Fibroblast of lung (primary cell): ENCODE measurements at regions not wholly inside any gene's neighbourhood (a gene's known extent, or its start where the extent isn't known, plus 50 kb on each side); places are given as distances from the start of the nearest gene placed in this dataset.

Source experiments
- DNase-seq, 2 donors: peaks; one replicate each; pipeline versions ENCODE4 v3.0.0 to v3.0.0-alpha.2; 2010; ENCODE audit warnings: low read depth in 2 of 2
- H2AFZ ChIP-seq: 2 replicates; pipeline ENCODE4 v1.5.1; 2012; ENCODE audit warnings: low read length, control low read depth, inconsistent platforms
- H3K27ac ChIP-seq: 2 replicates; pipeline ENCODE4 v1.5.1; 2011; ENCODE audit warnings: low read length, control low read depth; ENCODE audit not compliant: insufficient read depth
- H3K27me3 ChIP-seq: 2 replicates; pipeline ENCODE4 v1.5.1; 2011; ENCODE audit warnings: mild to moderate bottlenecking, low read length; ENCODE audit not compliant: control insufficient read depth, insufficient read depth
- H3K36me3 ChIP-seq: 2 replicates; pipeline ENCODE4 v1.5.1; 2011; ENCODE audit warnings: low read length; ENCODE audit not compliant: control insufficient read depth, insufficient read depth
- H3K4me1 ChIP-seq: 2 replicates; pipeline ENCODE4 v1.5.1; 2011; ENCODE audit warnings: low read length; ENCODE audit not compliant: control insufficient read depth, insufficient read depth; ENCODE audit errors: extremely low read depth
- H3K4me2 ChIP-seq: 2 replicates; pipeline ENCODE4 v1.5.1; 2011; ENCODE audit warnings: low read length, control low read depth; ENCODE audit not compliant: insufficient read depth; ENCODE audit errors: extremely low read depth
- H3K4me3 ChIP-seq, 4 experiments: fragments of 200-600 bp in 1 of 4; sonication (generic) in 1 of 4; replicated peaks in 1 of 4; 2 replicates each; pipeline ENCODE4 v1.5.1; 2011 to 2016; ENCODE audit warnings: low read length in 4 of 4, low read depth in 3 of 4, mild to moderate bottlenecking in 3 of 4, control low read depth in 2 of 4, inconsistent platforms in 1 of 4, mixed read lengths in 1 of 4; ENCODE audit not compliant: insufficient read depth in 1 of 4; ENCODE audit errors: control extremely low read depth in 1 of 4
- H3K79me2 ChIP-seq: 2 replicates; pipeline ENCODE4 v1.5.1; 2012; ENCODE audit warnings: mild to moderate bottlenecking, low read length, inconsistent platforms; ENCODE audit not compliant: control insufficient read depth, insufficient read depth
- H3K9ac ChIP-seq: 2 replicates; pipeline ENCODE4 v1.5.1; 2011; ENCODE audit warnings: mild to moderate bottlenecking, low read length, control low read depth; ENCODE audit not compliant: insufficient read depth
- H3K9me3 ChIP-seq: 2 replicates; pipeline ENCODE4 v1.5.1; 2012; ENCODE audit warnings: low read depth, low read length; ENCODE audit not compliant: control insufficient read depth, insufficient read depth
- H4K20me1 ChIP-seq: 2 replicates; pipeline ENCODE4 v1.5.1; 2011; ENCODE audit warnings: low read length; ENCODE audit not compliant: control insufficient read depth, insufficient read depth; ENCODE audit errors: extremely low read depth
- CTCF ChIP-seq, 2 donors: IDR thresholded peaks in 1 of 2; conservative IDR thresholded peaks in 1 of 2; 1 replicate in 1 of 2; 2 replicates in 1 of 2; pipeline ENCODE4 v1.5.1; 2011 to 2012; ENCODE audit warnings: low read length in 2 of 2, control low read depth in 1 of 2, inconsistent platforms in 1 of 2, low read depth in 1 of 2, mild to moderate bottlenecking in 1 of 2
- EZH2 ChIP-seq: IDR thresholded peaks from 2 replicates; pipeline ENCODE4 v1.5.1; 2012; ENCODE audit warnings: low read length, control low read depth, mild to moderate bottlenecking; ENCODE audit errors: missing control alignments

- H3K27ac ChIP-seq: no peak overlapping the region
- H3K4me1 ChIP-seq: no peaks in the 10 kb centered on the region
- DNase-seq: no peak
- no peaks in the 10 kb centered on the region for H3K36me3 ChIP-seq
- TF ChIP-seq EZH2 (no peak), CTCF (conservative IDR thresholded peaks at IDR 0.05 in 1 of 2, IDR thresholded peaks at IDR 0.05 in 1 of 2; ENCODE audit: low read depth in 1 of 2, low read length in 2 of 2) (no peak)
- H3K27me3 ChIP-seq: no peaks in the 10 kb centered on the region
- no peaks in the 10 kb centered on the region for H4K20me1 ChIP-seq
- H3K4me3 ChIP-seq: no peak overlapping the region
- no peak overlapping the region for H3K9ac ChIP-seq
- H3K9me3 ChIP-seq: no peaks in the 10 kb centered on the region
- H2AFZ ChIP-seq: no peak overlapping the region
- no peak overlapping the region for H3K4me2 ChIP-seq
- no peaks in the 10 kb centered on the region for H3K79me2 ChIP-seq
Observed at GRCh38 chr4:55269470-55269869, 76.6 kb upstream of the SRD5A3 start.

GRCh38 chr4:55269995-55270394, 76.0 kb upstream of the SRD5A3 start:
- TF ChIP-seq CTCF (conservative IDR thresholded peaks at IDR 0.05 in 1 of 2, IDR thresholded peaks at IDR 0.05 in 1 of 2; ENCODE audit: low read depth in 1 of 2, low read length in 2 of 2) (no peak), EZH2 (no peak)
- no peak for DNase-seq
- Histone ChIP-seq H3K79me2 (no peaks in the 10 kb centered on the region), H3K36me3 (no peaks in the 10 kb centered on the region), H3K4me1 (no peaks in the 10 kb centered on the region), H3K27ac (no peak overlapping the region), H4K20me1 (no peaks in the 10 kb centered on the region), H3K27me3 (no peaks in the 10 kb centered on the region), H3K9me3 (no peaks in the 10 kb centered on the region), H3K4me2 (no peak overlapping the region), H3K9ac (no peak overlapping the region), H3K4me3 (no peak overlapping the region), H2AFZ (no peak overlapping the region)

GRCh38 chr4:55270481-55270880, 75.6 kb upstream of the SRD5A3 start:
- Histone ChIP-seq H3K27ac (no peak overlapping the region), H3K9me3 (no peaks in the 10 kb centered on the region), H3K79me2 (no peaks in the 10 kb centered on the region), H3K27me3 (no peaks in the 10 kb centered on the region), H3K36me3 (no peaks in the 10 kb centered on the region), H4K20me1 (no peaks in the 10 kb centered on the region), H3K4me3 (no peak overlapping the region), H3K9ac (no peak overlapping the region), H3K4me1 (no peaks in the 10 kb centered on the region), H2AFZ (no peak overlapping the region), H3K4me2 (no peak overlapping the region)
- no peak for DNase-seq
- TF ChIP-seq EZH2 (no peak), CTCF (conservative IDR thresholded peaks at IDR 0.05 in 1 of 2, IDR thresholded peaks at IDR 0.05 in 1 of 2; ENCODE audit: low read depth in 1 of 2, low read length in 2 of 2) (no peak)
